Peyer's patch (tissue), 4 donors: ENCODE measurements at regions not wholly inside any gene's neighbourhood (a gene's known extent, or its start where the extent isn't known, plus 50 kb on each side); places are given as distances from the start of the nearest gene placed in this dataset.

ENCODE experiments used
- CTCF ChIP-seq, 6 experiments: fragments of 450-650 bp in 4 of 6; fragments of 200-600 bp in 2 of 6; sonication (generic) in 1 of 6; IDR thresholded peaks; one replicate each; pipeline ENCODE4 v1.5.1; 2017 to 2019; ENCODE audit warnings: antibody characterized with exemption in 6 of 6, mild to moderate bottlenecking in 3 of 6, moderate library complexity in 1 of 6
- POLR2A ChIP-seq, 2 donors: fragments of 450-650 bp; IDR thresholded peaks; one replicate each; pipeline ENCODE4 v1.5.1; 2017; ENCODE audit warnings: antibody characterized with exemption in 2 of 2, mild to moderate bottlenecking in 2 of 2, moderate library complexity in 2 of 2

DNA sequence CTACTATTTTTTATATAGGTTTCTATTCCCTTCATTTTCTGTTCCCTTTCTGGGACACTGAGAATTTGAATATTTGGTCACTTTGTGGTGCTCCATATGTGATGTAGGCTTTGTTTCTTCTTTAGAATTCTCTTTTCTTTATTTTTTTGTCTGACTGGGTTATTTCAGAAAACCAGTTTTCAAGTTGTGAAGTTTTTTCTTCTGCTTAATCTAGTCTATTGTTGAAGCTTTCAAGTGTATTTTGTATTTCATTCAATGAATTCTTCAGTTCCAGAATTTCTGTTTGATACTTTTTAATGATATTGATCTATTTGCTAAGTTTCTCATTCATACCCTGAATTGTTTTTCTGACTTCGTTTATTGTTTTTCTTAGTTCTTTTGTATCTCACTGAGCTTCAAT lies 96.2 kb upstream of the HAND2 start:
- no peak for TF ChIP-seq CTCF (IDR thresholded peaks at IDR 0.05)
- TF ChIP-seq POLR2A (IDR thresholded peaks at IDR 0.05), result no peak
